ENCODE measurements at regions not wholly inside any gene's neighbourhood (a gene's known extent, or its start where the extent isn't known, plus 50 kb on each side); places are given as distances from the start of the nearest gene placed in this dataset.

DNA sequence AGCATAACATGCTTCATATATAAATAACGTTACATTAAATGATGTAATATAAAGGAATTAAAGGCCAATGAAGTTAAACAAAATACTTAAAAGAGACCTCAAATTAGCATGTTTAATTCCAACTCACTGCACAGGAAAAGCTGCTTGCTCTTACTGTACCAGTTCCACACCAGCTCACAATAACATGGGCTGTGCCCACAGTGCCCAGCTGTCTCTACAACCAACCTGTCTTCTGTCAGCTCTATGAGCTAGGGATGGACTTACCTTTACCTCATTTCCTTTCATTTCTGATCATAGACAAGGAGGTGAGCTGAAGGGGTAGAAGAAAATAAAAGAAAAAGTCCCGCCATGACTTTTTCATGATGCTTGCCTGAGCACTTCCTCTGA is 64.8 kb downstream of the NKX2-1 start:
- Histone ChIP-seq H3K18ac (ENCODE audit: low read depth, low read length) (no peak overlapping the region), H4K20me1 (ENCODE audit: insufficient read depth, low read length) (no peaks in the 10 kb centered on the region), H3K56ac (ENCODE audit: extremely low read depth, insufficient read depth, low read length) (no peak overlapping the region), H3K9ac (ENCODE audit: low read depth, low read length) (no peak overlapping the region), H4K8ac (ENCODE audit: low read depth in 2 of 2, low read length in 2 of 2) (no peak overlapping the region), H4K91ac (ENCODE audit: insufficient read depth, low read depth, low read length) (no peak overlapping the region), H2AK9ac (replicated peaks; ENCODE audit: low read depth, low read length, poor library complexity) (no peak overlapping the region), H3K9me1 (ENCODE audit: insufficient read depth, low read length) (no peaks in the 10 kb centered on the region), H3K14ac (replicated peaks; ENCODE audit: low read depth, low read length) (no peak overlapping the region), H3K4me2 (ENCODE audit: low read depth, low read length) (no peak overlapping the region), H2AK5ac (ENCODE audit: low read depth, low read length) (no peak overlapping the region), H3K9me3 (ENCODE audit: control insufficient read depth, insufficient read depth, low read length) (no peaks in the 10 kb centered on the region), H3K27ac (ENCODE audit: insufficient read depth, low read length) (no peak overlapping the region), H3K79me1 (ENCODE audit: low read depth in 1 of 2, low read length in 2 of 2) (no peaks in the 10 kb centered on the region), H2BK120ac (ENCODE audit: low read depth, low read length) (no peak overlapping the region), H3K36me3 (ENCODE audit: control insufficient read depth, insufficient read depth, low read length) (no peaks in the 10 kb centered on the region), H2BK20ac (ENCODE audit: low read depth, low read length) (no peak overlapping the region), H2BK15ac (ENCODE audit: low read depth, low read length) (no peak overlapping the region), H3K4me3 (ENCODE audit: insufficient read depth, low read depth, low read length) (no peak overlapping the region), H2AFZ (replicated peaks; ENCODE audit: low read length, poor library complexity) (no peak overlapping the region), H3K23ac (ENCODE audit: low read depth, low read length) (no peak overlapping the region), H2BK5ac (ENCODE audit: low read depth, low read length, poor library complexity, severe bottlenecking) (no peak overlapping the region), H3K4me1 (ENCODE audit: control insufficient read depth, insufficient read depth, low read length) (no peaks in the 10 kb centered on the region), H3K27me3 (ENCODE audit: control insufficient read depth, insufficient read depth, low read length) (no peaks in the 10 kb centered on the region), H4K5ac (ENCODE audit: low read depth, low read length) (no peak overlapping the region), H3K4ac (ENCODE audit: low read depth, low read length) (no peak overlapping the region)
- CTCF ChIA-PET = no interaction called here
- POLR2A ChIA-PET (ENCODE audit: unreplicated experiment) = no interaction called here
- ATAC-seq (ENCODE audit: low read depth) (no peak), DNase-seq (no peak)
- TF ChIP-seq RAD21 (IDR thresholded peaks at IDR 0.05; ENCODE audit: low read length) = no peak
- TF ChIP-seq, protein P1, sequence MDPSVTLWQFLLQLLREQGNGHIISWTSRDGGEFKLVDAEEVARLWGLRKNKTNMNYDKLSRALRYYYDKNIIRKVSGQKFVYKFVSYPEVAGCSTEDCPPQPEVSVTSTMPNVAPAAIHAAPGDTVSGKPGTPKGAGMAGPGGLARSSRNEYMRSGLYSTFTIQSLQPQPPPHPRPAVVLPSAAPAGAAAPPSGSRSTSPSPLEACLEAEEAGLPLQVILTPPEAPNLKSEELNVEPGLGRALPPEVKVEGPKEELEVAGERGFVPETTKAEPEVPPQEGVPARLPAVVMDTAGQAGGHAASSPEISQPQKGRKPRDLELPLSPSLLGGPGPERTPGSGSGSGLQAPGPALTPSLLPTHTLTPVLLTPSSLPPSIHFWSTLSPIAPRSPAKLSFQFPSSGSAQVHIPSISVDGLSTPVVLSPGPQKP (IDR thresholded peaks at IDR 0.05; ENCODE audit: borderline replicate concordance, low read depth, low read length) = no peak
- no peak for TF ChIP-seq FOS (IDR thresholded peaks at IDR 0.05; ENCODE audit: low read depth, low read length)
- TF ChIP-seq MAFK (IDR thresholded peaks at IDR 0.05; ENCODE audit: low read depth, low read length) = no peak
- TF ChIP-seq RFX5 (IDR thresholded peaks at IDR 0.05; ENCODE audit: low read depth, low read length) = no peak
- TF ChIP-seq SMC3 (IDR thresholded peaks at IDR 0.05; ENCODE audit: low read depth, low read length) = no peak
- no peak for TF ChIP-seq MAZ (IDR thresholded peaks at IDR 0.05; ENCODE audit: borderline replicate concordance, low read depth, low read length)
- no peak for TF ChIP-seq POLR2A (IDR thresholded peaks at IDR 0.05; ENCODE audit: low read depth, low read length)
- TF ChIP-seq NFE2L2 (IDR thresholded peaks at IDR 0.05; ENCODE audit: low read depth, low read length) = no peak
- TF ChIP-seq RCOR1 (IDR thresholded peaks at IDR 0.05; ENCODE audit: insufficient replicate concordance, low read length) = no peak
- TF ChIP-seq CEBPB (IDR thresholded peaks at IDR 0.05; ENCODE audit: low read depth, low read length) = no peak
- no peak for TF ChIP-seq MXI1 (IDR thresholded peaks at IDR 0.05; ENCODE audit: borderline replicate concordance, low read depth, low read length)
- TF ChIP-seq, protein P2, sequence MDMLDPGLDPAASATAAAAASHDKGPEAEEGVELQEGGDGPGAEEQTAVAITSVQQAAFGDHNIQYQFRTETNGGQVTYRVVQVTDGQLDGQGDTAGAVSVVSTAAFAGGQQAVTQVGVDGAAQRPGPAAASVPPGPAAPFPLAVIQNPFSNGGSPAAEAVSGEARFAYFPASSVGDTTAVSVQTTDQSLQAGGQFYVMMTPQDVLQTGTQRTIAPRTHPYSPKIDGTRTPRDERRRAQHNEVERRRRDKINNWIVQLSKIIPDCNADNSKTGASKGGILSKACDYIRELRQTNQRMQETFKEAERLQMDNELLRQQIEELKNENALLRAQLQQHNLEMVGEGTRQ (IDR thresholded peaks at IDR 0.05; ENCODE audit: low read depth, low read length) = no peak
- no CpG with 5 or more reads among the region's 2 CpGs for WGBS, 2 experiments (ENCODE audit: extremely low coverage in 2 of 2, insufficient read length in 1 of 2)
- BruUV-seq (replicated peaks) = no TSS peak
- intact Hi-C loops (cut with micrococcal nuclease) = no loop called here
- in situ Hi-C loops (cut with MboI; ENCODE audit: low sequenced_read_pairs) = no loop called here
- dilution Hi-C loops (cut with HindIII; ENCODE audit: low sequenced_read_pairs, unreplicated experiment) = no loop called here
